Mesothelial cell of epicardium (in vitro differentiated cells): ENCODE measurements at regions not wholly inside any gene's neighbourhood (a gene's known extent, or its start where the extent isn't known, plus 50 kb on each side); places are given as distances from the start of the nearest gene placed in this dataset.

Experiments
- DNase-seq, 2 experiments: peaks; one replicate each; pipeline ENCODE4 v3.0.0; 2021; ENCODE audit warnings: low spot score in 2 of 2; ENCODE audit not compliant: unreplicated experiment in 2 of 2
- H3K27ac Mint-ChIP-seq: 2 replicates; pipeline ENCODE4 v1.8.0; 2021; ENCODE audit warnings: mixed read lengths
- H3K27me3 Mint-ChIP-seq: 2 replicates; pipeline ENCODE4 v1.8.0; 2021; ENCODE audit warnings: low read depth, mixed read lengths
- H3K36me3 Mint-ChIP-seq: 2 replicates; pipeline ENCODE4 v1.8.0; 2021; ENCODE audit warnings: mixed read lengths
- H3K4me1 Mint-ChIP-seq: 2 replicates; pipeline ENCODE4 v1.8.0; 2021; ENCODE audit warnings: mixed read lengths
- H3K4me3 Mint-ChIP-seq: 2 replicates; pipeline ENCODE4 v1.8.0; 2021; ENCODE audit warnings: mild to moderate bottlenecking, moderate library complexity, mixed read lengths
- H3K9me3 Mint-ChIP-seq: 2 replicates; pipeline ENCODE4 v1.8.0; 2021; ENCODE audit warnings: mixed read lengths
- TF ChIP-seq, protein P1 (sequence below): fragments of 200-600 bp; sonication (generic); IDR thresholded peaks from one replicate; pipeline ENCODE4 v1.5.0; 2021; ENCODE audit warnings: antibody characterized with exemption; ENCODE audit not compliant: unreplicated experiment

DNA sequence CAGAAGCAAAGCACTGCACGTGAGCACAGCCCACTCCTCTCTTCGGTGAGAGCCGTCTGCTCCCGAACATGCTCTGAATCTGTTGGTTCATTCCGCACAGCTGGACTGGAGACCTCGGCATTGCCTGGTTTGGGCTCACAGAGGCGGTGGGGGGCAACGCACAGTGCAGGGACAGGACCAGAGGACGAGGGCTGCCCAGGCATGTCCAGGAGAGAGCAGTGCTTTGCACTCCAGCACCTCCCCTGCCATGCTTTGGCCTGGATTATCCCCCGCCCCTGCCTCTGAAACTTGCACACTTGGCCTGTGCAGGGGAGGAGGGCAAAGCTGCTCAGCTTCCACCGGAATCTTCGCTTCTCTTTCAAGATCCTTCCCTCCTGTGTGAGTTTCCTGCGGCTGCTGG lies 536.5 kb downstream of the BRD1 start:
- Mint-ChIP-seq H3K36me3 (no peaks in the 10 kb centered on the region), H3K4me1 (no peaks in the 10 kb centered on the region), H3K4me3 (no peak overlapping the region), H3K9me3 (peaks cover 16% of the 10 kb centered on the region), H3K27ac (no peak overlapping the region), H3K27me3 (peaks cover 28% of the 10 kb centered on the region)
- no peak for DNase-seq
- TF ChIP-seq, protein P1, sequence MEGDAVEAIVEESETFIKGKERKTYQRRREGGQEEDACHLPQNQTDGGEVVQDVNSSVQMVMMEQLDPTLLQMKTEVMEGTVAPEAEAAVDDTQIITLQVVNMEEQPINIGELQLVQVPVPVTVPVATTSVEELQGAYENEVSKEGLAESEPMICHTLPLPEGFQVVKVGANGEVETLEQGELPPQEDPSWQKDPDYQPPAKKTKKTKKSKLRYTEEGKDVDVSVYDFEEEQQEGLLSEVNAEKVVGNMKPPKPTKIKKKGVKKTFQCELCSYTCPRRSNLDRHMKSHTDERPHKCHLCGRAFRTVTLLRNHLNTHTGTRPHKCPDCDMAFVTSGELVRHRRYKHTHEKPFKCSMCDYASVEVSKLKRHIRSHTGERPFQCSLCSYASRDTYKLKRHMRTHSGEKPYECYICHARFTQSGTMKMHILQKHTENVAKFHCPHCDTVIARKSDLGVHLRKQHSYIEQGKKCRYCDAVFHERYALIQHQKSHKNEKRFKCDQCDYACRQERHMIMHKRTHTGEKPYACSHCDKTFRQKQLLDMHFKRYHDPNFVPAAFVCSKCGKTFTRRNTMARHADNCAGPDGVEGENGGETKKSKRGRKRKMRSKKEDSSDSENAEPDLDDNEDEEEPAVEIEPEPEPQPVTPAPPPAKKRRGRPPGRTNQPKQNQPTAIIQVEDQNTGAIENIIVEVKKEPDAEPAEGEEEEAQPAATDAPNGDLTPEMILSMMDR = no peak

DNA sequence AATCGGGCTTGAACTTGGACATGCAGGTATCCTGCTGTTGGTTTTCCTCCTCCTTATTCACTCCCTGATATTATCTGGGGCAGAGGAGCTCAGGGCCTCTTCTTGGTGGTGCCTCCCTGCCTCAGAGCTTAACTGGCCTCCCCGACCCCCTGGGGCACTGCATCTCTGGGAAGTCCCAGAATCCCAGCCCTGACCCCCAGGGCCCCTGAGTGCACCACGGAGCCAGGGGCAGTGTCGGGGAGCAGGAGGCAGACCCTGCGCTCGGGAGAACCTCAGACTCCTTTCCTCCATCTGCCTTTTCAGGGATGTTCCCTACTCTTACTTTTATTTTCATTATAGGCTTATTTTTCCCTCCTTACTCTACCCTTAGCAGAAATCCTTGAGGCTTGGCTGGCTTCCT lies 537.0 kb downstream of the BRD1 start:
- TF ChIP-seq, protein P1 = no peak
- no peaks in the 10 kb centered on the region for H3K4me1 Mint-ChIP-seq
- H3K27ac Mint-ChIP-seq = no peak overlapping the region
- peaks cover 28% of the 10 kb centered on the region for H3K27me3 Mint-ChIP-seq
- H3K36me3 Mint-ChIP-seq = no peaks in the 10 kb centered on the region
- peaks cover 16% of the 10 kb centered on the region for H3K9me3 Mint-ChIP-seq
- no peak overlapping the region for H3K4me3 Mint-ChIP-seq
- no peak for DNase-seq

DNA sequence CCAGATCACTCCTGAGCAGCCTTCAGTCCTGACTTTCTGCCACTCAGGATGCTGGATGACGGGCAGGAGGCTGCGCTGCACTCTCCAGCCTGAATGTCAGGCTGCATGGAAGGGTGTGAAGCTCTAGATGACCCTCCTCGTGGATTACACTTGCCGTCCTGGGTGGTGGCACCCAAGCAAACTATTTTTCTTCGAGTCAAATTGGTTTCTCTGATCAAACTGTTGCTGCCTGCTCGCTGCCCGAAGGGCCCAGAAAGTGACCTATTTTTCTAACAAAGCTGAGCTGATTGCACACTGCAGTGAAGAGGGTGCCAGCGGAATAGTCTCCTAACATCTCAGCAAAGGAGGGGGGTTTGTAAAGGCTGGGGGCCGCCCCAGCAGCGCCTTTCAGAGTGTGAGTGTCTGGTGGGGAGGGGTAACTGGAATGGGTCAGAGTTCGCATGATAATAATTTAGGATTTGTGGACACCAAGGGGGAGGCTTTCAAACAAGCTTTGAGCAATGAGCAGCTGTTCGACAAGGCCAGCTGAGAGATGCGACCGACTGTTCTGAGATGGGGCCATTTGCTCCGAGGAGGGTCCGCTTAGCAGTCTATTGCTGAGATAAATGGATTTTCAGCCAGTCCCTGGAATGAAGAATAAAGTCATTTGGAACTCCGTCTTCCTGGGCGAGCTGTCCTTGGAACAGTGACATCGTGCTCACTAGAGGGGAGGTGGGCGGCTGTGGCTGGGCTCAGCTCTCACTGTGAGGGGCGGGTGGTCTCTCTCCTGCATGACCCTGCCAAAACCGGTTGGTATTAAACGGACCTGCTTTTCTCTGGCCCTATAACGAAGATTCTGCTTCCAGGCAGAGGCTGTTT lies 537.6 kb downstream of the BRD1 start:
- DNase-seq = peak in 1 of 2 experiments; percentile 2
- no peaks in the 10 kb centered on the region for H3K4me1 Mint-ChIP-seq
- TF ChIP-seq, protein P1 = no peak
- peaks cover 12% of the 10 kb centered on the region for H3K9me3 Mint-ChIP-seq
- H3K36me3 Mint-ChIP-seq = no peaks in the 10 kb centered on the region
- peaks cover 26% of the 10 kb centered on the region for H3K27me3 Mint-ChIP-seq
- H3K4me3 Mint-ChIP-seq = no peak overlapping the region
- no peak overlapping the region for H3K27ac Mint-ChIP-seq

DNA sequence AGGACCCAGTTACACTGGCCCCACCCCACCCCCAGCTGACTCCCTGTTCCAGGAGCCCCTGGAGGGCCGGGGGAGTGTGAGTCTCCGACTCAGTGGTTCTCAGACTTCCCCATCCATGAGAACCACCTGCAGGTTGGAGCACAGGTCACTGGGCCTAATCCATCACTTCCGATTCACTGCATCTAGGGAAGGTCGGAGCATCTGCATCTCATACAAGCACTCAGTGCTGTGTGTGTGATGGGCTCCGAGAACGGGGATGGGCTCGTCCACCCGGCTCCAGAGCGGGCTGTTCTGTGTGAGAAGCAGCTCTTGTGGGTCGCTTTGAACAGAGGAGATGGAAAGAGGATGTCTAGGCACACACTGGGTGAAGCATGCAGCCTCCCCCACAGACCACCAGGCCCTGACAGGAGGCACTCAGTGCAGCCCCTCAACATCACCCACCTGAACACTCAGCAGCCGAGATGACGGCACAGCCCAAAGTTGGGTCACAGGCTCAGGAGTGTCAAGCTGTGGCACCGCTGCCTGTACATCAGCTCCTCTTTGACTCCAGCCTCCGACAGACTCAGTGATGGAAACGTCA lies 541.4 kb downstream of the BRD1 start:
- Mint-ChIP-seq H3K36me3 (no peaks in the 10 kb centered on the region), H3K4me1 (no peaks in the 10 kb centered on the region), H3K4me3 (no peak overlapping the region), H3K9me3 (no peaks in the 10 kb centered on the region), H3K27ac (no peak overlapping the region), H3K27me3 (peaks cover 47% of the 10 kb centered on the region)
- peak in 1 of 2 experiments; percentile 8 for DNase-seq
- TF ChIP-seq, protein P1 = no peak

DNA sequence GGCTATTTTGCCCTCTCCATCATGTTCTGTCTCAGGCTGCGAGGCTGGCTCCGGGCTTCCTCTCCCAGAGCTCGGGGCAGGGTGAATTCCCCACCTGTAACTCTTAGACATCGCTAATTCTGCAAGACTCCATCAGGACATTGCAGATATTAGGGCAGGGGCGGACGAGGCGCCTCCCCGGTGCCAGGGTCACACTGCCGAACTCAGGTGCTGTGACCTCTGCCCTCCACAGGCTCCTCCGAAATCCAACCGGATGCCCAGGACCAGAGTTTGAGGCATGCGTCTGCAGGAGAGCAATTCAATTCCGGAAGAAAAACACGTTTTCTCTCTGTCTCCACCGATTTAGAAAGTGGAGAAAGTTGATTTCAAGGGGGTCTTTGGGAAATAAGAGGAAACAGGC lies 542.7 kb downstream of the BRD1 start:
- Mint-ChIP-seq H3K27me3 (peaks cover 59% of the 10 kb centered on the region), H3K4me3 (no peak overlapping the region)

More for the DNA sequence above, 542.7 kb downstream of the BRD1 start:
- no peaks in the 10 kb centered on the region for H3K36me3 Mint-ChIP-seq
- H3K9me3 Mint-ChIP-seq = peaks cover 3% of the 10 kb centered on the region
- H3K27ac Mint-ChIP-seq = no peak overlapping the region
- no peak for DNase-seq
- TF ChIP-seq, protein P1 = no peak
- H3K4me1 Mint-ChIP-seq = no peaks in the 10 kb centered on the region
